H9 (cell line): ENCODE measurements at regions not wholly inside any gene's neighbourhood (a gene's known extent, or its start where the extent isn't known, plus 50 kb on each side); places are given as distances from the start of the nearest gene placed in this dataset.
"Not testable (repeated sequence)": the region's sequence is repeated elsewhere in the genome, so short reads cannot be mapped to it uniquely, and the experiment has no call there.

Experiments
- DNase-seq: peaks from one replicate; pipeline ENCODE4 v3.0.0-alpha.2; 2017
- H2AFZ ChIP-seq: one replicate; pipeline ENCODE4 v1.6.1; 2013; ENCODE audit warnings: mild to moderate bottlenecking, low read length, control low read depth, moderate library complexity
- H2AK5ac ChIP-seq: 2 replicates; pipeline ENCODE4 v1.6.1; 2013; ENCODE audit warnings: low read length, control low read depth, mixed read lengths; ENCODE audit not compliant: insufficient read length
- H2BK120ac ChIP-seq: one replicate; pipeline ENCODE4 v1.6.1; 2013; ENCODE audit warnings: low read depth, mild to moderate bottlenecking, low read length, control low read depth, inconsistent platforms; ENCODE audit not compliant: poor library complexity, severe bottlenecking
- H2BK12ac ChIP-seq: 2 replicates; pipeline ENCODE4 v1.6.1; 2013; ENCODE audit warnings: low read length, control low read depth, mixed read lengths, low read depth; ENCODE audit not compliant: insufficient read length
- H2BK15ac ChIP-seq: 2 replicates; pipeline ENCODE4 v1.6.1; 2013; ENCODE audit warnings: low read depth, low read length, control low read depth
- H2BK20ac ChIP-seq: one replicate; pipeline ENCODE4 v1.6.1; 2013; ENCODE audit warnings: low read depth, mild to moderate bottlenecking, low read length, control low read depth, inconsistent platforms; ENCODE audit not compliant: poor library complexity, severe bottlenecking
- H2BK5ac ChIP-seq: 2 replicates; pipeline ENCODE4 v1.6.1; 2013; ENCODE audit warnings: low read length, control low read depth, mixed read lengths; ENCODE audit not compliant: insufficient read length
- H3K14ac ChIP-seq: 2 replicates; pipeline ENCODE4 v1.6.1; 2013; ENCODE audit warnings: low read length, control low read depth; ENCODE audit not compliant: insufficient read depth
- H3K18ac ChIP-seq: 2 replicates; pipeline ENCODE4 v1.6.1; 2013; ENCODE audit warnings: low read depth, mild to moderate bottlenecking, mixed read lengths, low read length, control low read depth; ENCODE audit not compliant: insufficient read length
- H3K23ac ChIP-seq: 2 replicates; pipeline ENCODE4 v1.6.1; 2013; ENCODE audit warnings: low read length, control low read depth, mixed read lengths, low read depth; ENCODE audit not compliant: insufficient read length
- H3K23me2 ChIP-seq: 2 replicates; pipeline ENCODE4 v1.6.1; 2013; ENCODE audit warnings: low read depth, mild to moderate bottlenecking, mixed read lengths, low read length, control low read depth; ENCODE audit not compliant: insufficient read length, poor library complexity, severe bottlenecking
- H3K27ac ChIP-seq: 2 replicates; pipeline ENCODE4 v1.5.1; 2013; ENCODE audit warnings: low read length, control low read depth, mixed read lengths, low read depth; ENCODE audit not compliant: insufficient read length
- H3K27me3 ChIP-seq: 2 replicates; pipeline ENCODE4 v1.6.1; 2013; ENCODE audit warnings: low read length, control low read depth, inconsistent platforms; ENCODE audit not compliant: insufficient read depth
- H3K4ac ChIP-seq: 2 replicates; pipeline ENCODE4 v1.6.1; 2013; ENCODE audit warnings: low read depth, mild to moderate bottlenecking, control low read depth, inconsistent platforms, low read length, moderate library complexity
- H3K4me1 ChIP-seq: 2 replicates; pipeline ENCODE4 v1.6.1; 2013; ENCODE audit warnings: low read length, control low read depth, inconsistent platforms; ENCODE audit not compliant: insufficient read depth
- H3K4me2 ChIP-seq: 2 replicates; pipeline ENCODE4 v1.6.1; 2013; ENCODE audit warnings: low read length, control low read depth, mixed read lengths; ENCODE audit not compliant: insufficient read length, insufficient read depth
- H3K56ac ChIP-seq: 2 replicates; pipeline ENCODE4 v1.6.1; 2013; ENCODE audit warnings: low read depth, mild to moderate bottlenecking, mixed read lengths, low read length, control low read depth; ENCODE audit not compliant: insufficient read length
- H3K79me1 ChIP-seq: 2 replicates; pipeline ENCODE4 v1.6.1; 2013; ENCODE audit warnings: low read depth, mild to moderate bottlenecking, moderate library complexity, low read length, control low read depth, inconsistent platforms; ENCODE audit not compliant: insufficient read depth, poor library complexity, severe bottlenecking
- H3K79me2 ChIP-seq: 2 replicates; pipeline ENCODE4 v1.6.1; 2013; ENCODE audit warnings: low read length, control low read depth, inconsistent platforms; ENCODE audit not compliant: insufficient read depth
- H3K9ac ChIP-seq: 2 replicates; pipeline ENCODE4 v1.6.1; 2013; ENCODE audit warnings: low read length, control low read depth, mixed read lengths; ENCODE audit not compliant: insufficient read length; ENCODE audit errors: extremely low read depth
- H3K9me3 ChIP-seq: one replicate; pipeline ENCODE4 v1.6.1; 2013; ENCODE audit warnings: low read depth, low read length, inconsistent platforms; ENCODE audit not compliant: control insufficient read depth
- H3T11ph ChIP-seq: one replicate; pipeline ENCODE4 v1.6.1; 2013; ENCODE audit warnings: mild to moderate bottlenecking, low read length, control low read depth, inconsistent platforms
- H4K20me1 ChIP-seq: one replicate; pipeline ENCODE4 v1.6.1; 2013; ENCODE audit not compliant: control insufficient read depth, insufficient read length, insufficient read depth
- H4K5ac ChIP-seq: 2 replicates; pipeline ENCODE4 v1.6.1; 2013; ENCODE audit warnings: low read depth, mild to moderate bottlenecking, mixed read lengths, low read length, control low read depth; ENCODE audit not compliant: insufficient read length
- H4K8ac ChIP-seq: replicated peaks from 2 replicates; pipeline ENCODE4 v1.6.1; 2013; ENCODE audit warnings: low read length, control low read depth, mixed read lengths, low read depth; ENCODE audit not compliant: insufficient read length
- H4K91ac ChIP-seq: 2 replicates; pipeline ENCODE4 v1.6.1; 2013; ENCODE audit warnings: low read depth, mild to moderate bottlenecking, moderate library complexity, mixed read lengths, low read length, control low read depth; ENCODE audit not compliant: insufficient read length
- H3K27ac Mint-ChIP-seq, 3 experiments: 2 replicates in 2 of 3; 3 replicates in 1 of 3; pipeline ENCODE4 v1.8.0; 2020 to 2021; ENCODE audit warnings: mixed read lengths in 3 of 3, mild to moderate bottlenecking in 1 of 3, moderate library complexity in 1 of 3
- H3K27me3 Mint-ChIP-seq: 2 replicates; pipeline ENCODE4 v1.8.0; 2021; ENCODE audit warnings: low read depth, mild to moderate bottlenecking, moderate library complexity, mixed read lengths
- H3K36me3 Mint-ChIP-seq, 3 experiments: 2 replicates in 2 of 3; 3 replicates in 1 of 3; pipeline ENCODE4 v1.8.0; 2020 to 2021; ENCODE audit warnings: low read depth in 3 of 3, mixed read lengths in 3 of 3; ENCODE audit not compliant: insufficient read depth in 1 of 3
- H3K4me1 Mint-ChIP-seq, 2 experiments: 2 replicates each; pipeline ENCODE4 v1.8.0; 2020; ENCODE audit warnings: mixed read lengths in 2 of 2
- H3K4me3 Mint-ChIP-seq, 2 experiments: 2 replicates in 1 of 2; 3 replicates in 1 of 2; pipeline ENCODE4 v1.8.0; 2020 to 2021; ENCODE audit warnings: mild to moderate bottlenecking in 2 of 2, mixed read lengths in 2 of 2, moderate library complexity in 1 of 2
- H3K9me3 Mint-ChIP-seq, 2 experiments: 2 replicates in 1 of 2; 3 replicates in 1 of 2; pipeline ENCODE4 v1.8.0; 2020; ENCODE audit warnings: mild to moderate bottlenecking in 2 of 2, mixed read lengths in 2 of 2, moderate library complexity in 1 of 2
- CTCF ChIP-seq: fragments of 200-600 bp; sonication (generic); conservative IDR thresholded peaks from 3 replicates; pipeline ENCODE4 v1.8.0; 2021; ENCODE audit warnings: antibody characterized with exemption, mild to moderate bottlenecking
- WGBS: extraction: QIAGEN DNeasy Blood & Tissue Kit; methylation state at CpG from one replicate; pipeline ENCODE4 v1.1.7; 2013; ENCODE audit warnings: missing lambda C conversion rate, low lambda C conversion rate, mixed read lengths; ENCODE audit not compliant: insufficient read length; ENCODE audit errors: extremely low coverage; 5-methylcytosine and 5-hydroxymethylcytosine counted together

- no peak overlapping the region for H2BK20ac ChIP-seq
- peaks cover 7 to 8% of the 10 kb centered on the region in 2 experiments for H3K4me1 Mint-ChIP-seq
- H3K27ac Mint-ChIP-seq, result peak overlapping the region in 2 of 3 experiments; percentile 2; a peak in 4 of 7 replicates
- H2AK5ac ChIP-seq, result no peak overlapping the region
- DNase-seq, result no peak
- no peak overlapping the region for H4K91ac ChIP-seq
- H2BK15ac ChIP-seq, result no peak overlapping the region
- no peak overlapping the region for H2BK5ac ChIP-seq
- H3K4me1 ChIP-seq, result no peaks in the 10 kb centered on the region; the same call in 1 of the 2 replicates
- no peaks in the 10 kb centered on the region for H3K36me3 Mint-ChIP-seq
- no peak overlapping the region for H4K5ac ChIP-seq
- H3T11ph ChIP-seq, result no peak overlapping the region
- H2BK12ac ChIP-seq, result no peak overlapping the region
- H3K23ac ChIP-seq, result no peak overlapping the region
- H3K14ac ChIP-seq, result no peak overlapping the region
- H3K79me1 ChIP-seq, result no peaks in the 10 kb centered on the region
- no peak overlapping the region for H2BK120ac ChIP-seq
- H3K9me3 Mint-ChIP-seq, result 0 out of 5 replicates have a peak, but pooled peaks cover 0 to under 1% of the 10 kb centered on the region in 2 experiments
- TF ChIP-seq CTCF, result no peak
- no peaks in the 10 kb centered on the region for H3K27me3 Mint-ChIP-seq
- no peak overlapping the region for H2AFZ ChIP-seq
- no peaks in the 10 kb centered on the region for H3K79me2 ChIP-seq
- H3K9me3 ChIP-seq, result no peaks in the 10 kb centered on the region
- no peaks in the 10 kb centered on the region for H3K23me2 ChIP-seq
- H3K18ac ChIP-seq, result peak overlapping the region; percentile 43
- H3K4me3 Mint-ChIP-seq, result peak overlapping the region in 1 of 2 experiments; percentile 1; a peak in 1 of 5 replicates
- no peak overlapping the region for H3K9ac ChIP-seq
- H4K20me1 ChIP-seq, result no peaks in the 10 kb centered on the region
- WGBS, result no CpG with 5 or more reads among the region's 5 CpGs
- H4K8ac ChIP-seq, result no peak overlapping the region
- H3K56ac ChIP-seq, result no peak overlapping the region
- H3K27ac ChIP-seq, result no peak overlapping the region
- no peak overlapping the region for H3K4ac ChIP-seq
- H3K4me2 ChIP-seq, result no peak overlapping the region
- no peaks in the 10 kb centered on the region for H3K27me3 ChIP-seq
Measured at GRCh38 chr7:29723599-29723998, 82.7 kb upstream of the WIPF3 start.

GRCh38 chr7:29729534-29730165 lies 76.7 kb upstream of the WIPF3 start:
- H2BK120ac ChIP-seq, H3K18ac ChIP-seq, H3K9me3 Mint-ChIP-seq, DNase-seq, H3K56ac ChIP-seq, H4K8ac ChIP-seq, H3K23ac ChIP-seq, H3K36me3 Mint-ChIP-seq, H3K4me3 Mint-ChIP-seq, H2AFZ ChIP-seq, H4K20me1 ChIP-seq, H3K79me1 ChIP-seq, H2BK20ac ChIP-seq, H2BK12ac ChIP-seq, H3K9me3 ChIP-seq, H3K23me2 ChIP-seq, H3K4ac ChIP-seq, H3K9ac ChIP-seq, H4K5ac ChIP-seq, H3K27ac Mint-ChIP-seq, H3K27ac ChIP-seq, H4K91ac ChIP-seq, H2BK15ac ChIP-seq, H3K4me2 ChIP-seq, H3K4me1 Mint-ChIP-seq, H3K14ac ChIP-seq, H2BK5ac ChIP-seq, H3K27me3 ChIP-seq, H3K27me3 Mint-ChIP-seq, H3K4me1 ChIP-seq, H3T11ph ChIP-seq, H3K79me2 ChIP-seq, H2AK5ac ChIP-seq: not testable (repeated sequence)
- no CpG with 5 or more reads among the region's 4 CpGs for WGBS
